Nephron (organoid): ENCODE measurements at regions not wholly inside any gene's neighbourhood (a gene's known extent, or its start where the extent isn't known, plus 50 kb on each side); places are given as distances from the start of the nearest gene placed in this dataset.

Experiments
- H3K27ac Mint-ChIP-seq, 3 experiments: 2 replicates each; pipeline ENCODE4 v1.8.0; 2020; ENCODE audit warnings: mixed read lengths in 3 of 3, mild to moderate bottlenecking in 2 of 3, moderate library complexity in 1 of 3
- H3K27me3 Mint-ChIP-seq: 2 replicates; pipeline ENCODE4 v1.8.0; 2021; ENCODE audit warnings: low read depth, mild to moderate bottlenecking, moderate library complexity, mixed read lengths
- H3K36me3 Mint-ChIP-seq: 2 replicates; pipeline ENCODE4 v1.8.0; 2020; ENCODE audit warnings: low read depth, mixed read lengths
- H3K4me1 Mint-ChIP-seq: 2 replicates; pipeline ENCODE4 v1.8.0; 2020; ENCODE audit warnings: mixed read lengths
- H3K4me3 Mint-ChIP-seq, 3 experiments: 2 replicates each; pipeline ENCODE4 v1.8.0; 2020; ENCODE audit warnings: mild to moderate bottlenecking in 3 of 3, mixed read lengths in 3 of 3, moderate library complexity in 2 of 3
- H3K9me3 Mint-ChIP-seq: 2 replicates; pipeline ENCODE4 v1.8.0; 2020; ENCODE audit warnings: mixed read lengths
- CTCF ChIP-seq, 3 experiments: fragments of 200-600 bp; sonication (generic); IDR thresholded peaks; one replicate each; pipeline ENCODE4 v1.5.0; 2021; ENCODE audit warnings: antibody characterized with exemption in 3 of 3; ENCODE audit not compliant: unreplicated experiment in 3 of 3

DNA sequence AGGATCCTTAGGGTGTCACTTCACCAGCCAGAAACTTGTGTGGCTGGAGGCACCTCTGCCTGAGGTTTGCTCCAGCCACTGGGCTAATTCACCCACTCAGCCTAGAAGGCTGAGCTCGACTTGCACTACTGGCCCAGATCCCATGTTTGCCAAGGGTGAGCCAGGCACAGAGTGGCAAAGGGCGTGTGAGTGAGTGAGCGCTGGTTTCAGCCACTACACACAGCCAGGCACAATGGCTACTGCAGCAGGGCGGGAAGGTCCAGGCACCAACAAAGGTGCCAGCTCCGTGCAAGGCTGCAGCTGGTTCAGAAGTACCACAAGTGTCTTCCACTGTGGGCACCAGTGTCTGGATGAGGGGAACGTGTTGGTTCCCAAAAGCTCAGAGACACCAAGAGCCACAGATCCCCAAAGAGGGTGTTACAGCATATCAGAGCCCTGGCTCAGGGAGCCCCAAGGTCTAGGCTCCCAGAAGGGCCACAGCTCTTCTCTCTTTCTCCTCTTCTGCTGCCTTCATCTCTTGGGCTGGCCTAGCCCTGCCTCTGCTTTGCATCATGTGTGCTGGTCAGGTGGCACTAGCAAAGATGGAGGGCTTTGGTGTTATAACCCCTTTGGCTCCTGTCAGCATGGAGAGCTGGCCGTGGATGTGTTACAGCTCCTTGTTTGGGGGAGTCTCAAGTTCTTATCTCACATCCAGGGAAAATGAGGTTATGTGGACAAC lies 736.3 kb upstream of the KLHL1 start:
- no peak for TF ChIP-seq CTCF (IDR thresholded peaks at IDR 0.05; ENCODE audit: unreplicated experiment in 3 of 3)
- H3K27me3 Mint-ChIP-seq, result no peaks in the 10 kb centered on the region
- no peaks in the 10 kb centered on the region for H3K9me3 Mint-ChIP-seq
- H3K36me3 Mint-ChIP-seq, result no peaks in the 10 kb centered on the region
- H3K4me3 Mint-ChIP-seq, result no peak overlapping the region
- no peak overlapping the region for H3K27ac Mint-ChIP-seq
- no peaks in the 10 kb centered on the region for H3K4me1 Mint-ChIP-seq

- Mint-ChIP-seq H3K27ac (no peak overlapping the region), H3K9me3 (peaks cover 4% of the 10 kb centered on the region), H3K36me3 (no peaks in the 10 kb centered on the region), H3K27me3 (no peaks in the 10 kb centered on the region), H3K4me3 (no peak overlapping the region), H3K4me1 (no peaks in the 10 kb centered on the region)
- no peak for TF ChIP-seq CTCF (IDR thresholded peaks at IDR 0.05; ENCODE audit: unreplicated experiment in 3 of 3)
Observed at GRCh38 chr13:70842062-70842644, 733.9 kb upstream of the KLHL1 start.

GRCh38 chr13:70841240-70842061 lies 733.2 kb upstream of the KLHL1 start:
- Mint-ChIP-seq H3K27me3 (no peaks in the 10 kb centered on the region), H3K4me1 (no peaks in the 10 kb centered on the region), H3K27ac (no peak overlapping the region), H3K9me3 (peaks cover 4% of the 10 kb centered on the region), H3K36me3 (no peaks in the 10 kb centered on the region), H3K4me3 (no peak overlapping the region)
- no peak for TF ChIP-seq CTCF (IDR thresholded peaks at IDR 0.05; ENCODE audit: unreplicated experiment in 3 of 3)

GRCh38 chr13:70835371-70835770 lies 727.1 kb upstream of the KLHL1 start:
- Mint-ChIP-seq H3K4me3 (no peak overlapping the region), H3K27ac (no peak overlapping the region), H3K9me3 (peaks cover 4% of the 10 kb centered on the region), H3K4me1 (no peaks in the 10 kb centered on the region), H3K36me3 (no peaks in the 10 kb centered on the region), H3K27me3 (no peaks in the 10 kb centered on the region)
- no peak for TF ChIP-seq CTCF (IDR thresholded peaks at IDR 0.05; ENCODE audit: unreplicated experiment in 3 of 3)

DNA sequence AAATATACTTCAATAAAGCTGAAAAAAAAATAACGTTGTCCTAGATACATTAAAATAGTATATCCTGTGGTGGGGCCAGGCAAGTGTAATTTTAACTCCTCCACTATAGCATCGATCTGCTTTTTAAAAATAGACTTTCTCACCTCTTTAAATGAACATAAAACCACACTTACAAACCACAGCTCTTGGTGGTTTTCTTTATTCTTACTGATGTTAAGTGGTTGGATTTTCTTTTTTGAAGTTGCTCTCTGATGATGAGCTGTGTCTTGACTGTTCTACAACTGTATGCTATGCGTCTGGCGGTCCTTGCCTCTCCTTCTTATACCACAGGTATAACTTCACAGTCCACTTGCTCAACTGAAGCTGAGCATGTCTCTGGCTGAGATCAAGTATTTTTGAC lies 721.5 kb upstream of the KLHL1 start:
- Mint-ChIP-seq H3K36me3 (no peaks in the 10 kb centered on the region), H3K4me3 (no peak overlapping the region), H3K27me3 (no peaks in the 10 kb centered on the region), H3K27ac (no peak overlapping the region), H3K4me1 (no peaks in the 10 kb centered on the region), H3K9me3 (no peaks in the 10 kb centered on the region)
- TF ChIP-seq CTCF (IDR thresholded peaks at IDR 0.05; ENCODE audit: unreplicated experiment in 3 of 3), result no peak
